Trophoblast cell (in vitro differentiated cells and primary cell): ENCODE measurements at regions not wholly inside any gene's neighbourhood (a gene's known extent, or its start where the extent isn't known, plus 50 kb on each side); places are given as distances from the start of the nearest gene placed in this dataset.

Source experiments
- DNase-seq, 2 donors: peaks; one replicate each; pipeline ENCODE4 v3.0.0-alpha.2; 2016
- H2AFZ ChIP-seq: 2 replicates; pipeline ENCODE4 v1.6.1; 2013; ENCODE audit warnings: low read length, moderate library complexity, mild to moderate bottlenecking; ENCODE audit not compliant: insufficient read depth, poor library complexity
- H2AK5ac ChIP-seq: 2 replicates; pipeline ENCODE4 v1.6.1; 2013; ENCODE audit warnings: mild to moderate bottlenecking, low read length
- H2BK120ac ChIP-seq: 2 replicates; pipeline ENCODE4 v1.6.1; 2013; ENCODE audit warnings: low read length, mild to moderate bottlenecking, moderate library complexity; ENCODE audit not compliant: insufficient read depth, poor library complexity
- H2BK12ac ChIP-seq: 2 replicates; pipeline ENCODE4 v1.6.1; 2013; ENCODE audit warnings: mild to moderate bottlenecking, low read length, moderate library complexity
- H2BK5ac ChIP-seq: 2 replicates; pipeline ENCODE4 v1.6.1; 2013; ENCODE audit warnings: low read length, low read depth, moderate library complexity, mild to moderate bottlenecking; ENCODE audit not compliant: poor library complexity
- H3K14ac ChIP-seq: 2 replicates; pipeline ENCODE4 v1.6.1; 2013; ENCODE audit warnings: mild to moderate bottlenecking, low read length
- H3K18ac ChIP-seq: 2 replicates; pipeline ENCODE4 v1.6.1; 2013; ENCODE audit warnings: mild to moderate bottlenecking, low read length
- H3K23ac ChIP-seq: 2 replicates; pipeline ENCODE4 v1.6.1; 2013; ENCODE audit warnings: low read length
- H3K27ac ChIP-seq: 2 replicates; pipeline ENCODE4 v1.5.1; 2013; ENCODE audit warnings: low read depth, mild to moderate bottlenecking, inconsistent platforms, low read length, moderate library complexity
- H3K27me3 ChIP-seq: 2 replicates; pipeline ENCODE4 v1.6.1; 2013; ENCODE audit warnings: inconsistent platforms, mild to moderate bottlenecking, low read length, moderate library complexity; ENCODE audit not compliant: insufficient read depth
- H3K36me3 ChIP-seq, 2 experiments: 1 replicate in 1 of 2; 2 replicates in 1 of 2; pipeline ENCODE4 v1.6.1; 2013; ENCODE audit warnings: low read length in 2 of 2, mild to moderate bottlenecking in 2 of 2, moderate library complexity in 1 of 2; ENCODE audit not compliant: insufficient read depth in 2 of 2, control insufficient read depth in 1 of 2
- H3K4ac ChIP-seq: 2 replicates; pipeline ENCODE4 v1.6.1; 2013; ENCODE audit warnings: low read depth, mild to moderate bottlenecking, low read length, moderate library complexity
- H3K4me1 ChIP-seq, 2 experiments: 1 replicate in 1 of 2; 2 replicates in 1 of 2; pipeline ENCODE4 v1.6.1; 2013; ENCODE audit warnings: low read length in 2 of 2, mild to moderate bottlenecking in 2 of 2, moderate library complexity in 1 of 2; ENCODE audit not compliant: insufficient read depth in 2 of 2, control insufficient read depth in 1 of 2
- H3K4me2 ChIP-seq: 2 replicates; pipeline ENCODE4 v1.6.1; 2013; ENCODE audit warnings: inconsistent platforms, mild to moderate bottlenecking, low read length, moderate library complexity
- H3K4me3 ChIP-seq: 2 replicates; pipeline ENCODE4 v1.5.1; 2013; ENCODE audit warnings: mild to moderate bottlenecking, low read depth, low read length, inconsistent platforms
- H3K79me1 ChIP-seq: one replicate; pipeline ENCODE4 v1.6.1; 2013; ENCODE audit warnings: low read length
- H3K79me2 ChIP-seq: 2 replicates; pipeline ENCODE4 v1.6.1; 2013; ENCODE audit warnings: low read length, mild to moderate bottlenecking; ENCODE audit not compliant: control insufficient read depth, insufficient read depth, poor library complexity
- H3K9ac ChIP-seq: 2 replicates; pipeline ENCODE4 v1.6.1; 2013; ENCODE audit warnings: mild to moderate bottlenecking, low read length
- H3K9me3 ChIP-seq: 2 replicates; pipeline ENCODE4 v1.6.1; 2013; ENCODE audit warnings: low read depth, mild to moderate bottlenecking, control low read depth, inconsistent platforms, low read length; ENCODE audit not compliant: insufficient read depth
- H4K12ac ChIP-seq: 2 replicates; pipeline ENCODE4 v1.6.1; 2013; ENCODE audit warnings: low read depth, mild to moderate bottlenecking, low read length, moderate library complexity
- H4K8ac ChIP-seq: 2 replicates; pipeline ENCODE4 v1.6.1; 2013; ENCODE audit warnings: low read depth, mild to moderate bottlenecking, low read length, moderate library complexity
- H4K91ac ChIP-seq: one replicate; pipeline ENCODE4 v1.6.1; 2013; ENCODE audit warnings: low read depth, mild to moderate bottlenecking, low read length, moderate library complexity
- WGBS: extraction: QIAGEN DNeasy Blood & Tissue Kit; methylation state at CpG from one replicate; pipeline ENCODE4 v1.1.7; 2013; ENCODE audit warnings: missing lambda C conversion rate; ENCODE audit not compliant: insufficient read length, insufficient coverage; ENCODE audit errors: extremely low coverage; 5-methylcytosine and 5-hydroxymethylcytosine counted together

- H4K8ac ChIP-seq, result no peak overlapping the region
- no peak overlapping the region for H2AFZ ChIP-seq
- H2BK12ac ChIP-seq, result no peak overlapping the region
- H3K27me3 ChIP-seq, result no peaks in the 10 kb centered on the region
- no peak for DNase-seq
- H3K4me2 ChIP-seq, result no peak overlapping the region
- H4K91ac ChIP-seq, result no peak overlapping the region
- no peak overlapping the region for H4K12ac ChIP-seq
- H3K27ac ChIP-seq, result no peak overlapping the region
- H3K9ac ChIP-seq, result no peak overlapping the region
- H3K36me3 ChIP-seq, result no peaks in the 10 kb centered on the region
- no peaks in the 10 kb centered on the region for H3K9me3 ChIP-seq
- H3K4me3 ChIP-seq, result no peak overlapping the region
- no peak overlapping the region for H2BK120ac ChIP-seq
- H3K79me2 ChIP-seq, result no peaks in the 10 kb centered on the region
- H3K4ac ChIP-seq, result no peak overlapping the region
- no peak overlapping the region for H2BK5ac ChIP-seq
- no peak overlapping the region for H3K14ac ChIP-seq
- H3K23ac ChIP-seq, result no peak overlapping the region
- no peak overlapping the region for H3K18ac ChIP-seq
- no peaks in the 10 kb centered on the region for H3K79me1 ChIP-seq
- H3K4me1 ChIP-seq, result no peaks in the 10 kb centered on the region
- H2AK5ac ChIP-seq, result no peak overlapping the region
Measured at GRCh38 chr9:78892769-78893168, 595.8 kb downstream of the PSAT1 start.

- Histone ChIP-seq H3K9ac (no peak overlapping the region), H3K27me3 (no peaks in the 10 kb centered on the region), H3K4ac (no peak overlapping the region), H3K27ac (no peak overlapping the region), H3K79me2 (no peaks in the 10 kb centered on the region), H2BK12ac (no peak overlapping the region), H2BK5ac (no peak overlapping the region), H4K8ac (no peak overlapping the region), H2BK120ac (no peak overlapping the region), H3K14ac (no peak overlapping the region), H3K4me3 (no peak overlapping the region), H3K79me1 (no peaks in the 10 kb centered on the region), H3K9me3 (no peaks in the 10 kb centered on the region), H3K4me1 (no peaks in the 10 kb centered on the region), H2AK5ac (no peak overlapping the region), H4K91ac (no peak overlapping the region), H3K4me2 (no peak overlapping the region), H4K12ac (no peak overlapping the region), H3K18ac (no peak overlapping the region), H2AFZ (no peak overlapping the region), H3K36me3 (no peaks in the 10 kb centered on the region), H3K23ac (no peak overlapping the region)
- no peak for DNase-seq
- no CpG with 5 or more reads among the region's 2 CpGs for WGBS
Measured at GRCh38 chr9:78893774-78894401, 597.0 kb downstream of the PSAT1 start.

GRCh38 chr9:78896479-78896878 lies 599.6 kb downstream of the PSAT1 start:
- WGBS, result no CpG with 5 or more reads among the region's 1 CpG
- no peak overlapping the region for H3K23ac ChIP-seq
- no peaks in the 10 kb centered on the region for H3K27me3 ChIP-seq
- H2BK12ac ChIP-seq, result no peak overlapping the region
- no peaks in the 10 kb centered on the region for H3K9me3 ChIP-seq
- no peaks in the 10 kb centered on the region for H3K36me3 ChIP-seq
- H2AK5ac ChIP-seq, result no peak overlapping the region
- no peak overlapping the region for H4K91ac ChIP-seq
- no peak for DNase-seq
- H3K18ac ChIP-seq, result no peak overlapping the region
- H2BK5ac ChIP-seq, result no peak overlapping the region
- H3K9ac ChIP-seq, result no peak overlapping the region
- H3K4me1 ChIP-seq, result no peaks in the 10 kb centered on the region
- no peak overlapping the region for H3K4me3 ChIP-seq
- no peaks in the 10 kb centered on the region for H3K79me1 ChIP-seq
- H2BK120ac ChIP-seq, result no peak overlapping the region
- no peak overlapping the region for H4K8ac ChIP-seq
- H2AFZ ChIP-seq, result no peak overlapping the region
- H3K4ac ChIP-seq, result no peak overlapping the region
- no peak overlapping the region for H3K14ac ChIP-seq
- H3K4me2 ChIP-seq, result no peak overlapping the region
- H3K27ac ChIP-seq, result no peak overlapping the region
- H4K12ac ChIP-seq, result no peak overlapping the region
- H3K79me2 ChIP-seq, result no peaks in the 10 kb centered on the region

- H2BK120ac ChIP-seq, result no peak overlapping the region
- no peak overlapping the region for H3K27ac ChIP-seq
- H3K79me1 ChIP-seq, result no peaks in the 10 kb centered on the region
- H4K8ac ChIP-seq, result no peak overlapping the region
- no CpG with 5 or more reads among the region's 1 CpG for WGBS
- DNase-seq, result no peak
- no peaks in the 10 kb centered on the region for H3K27me3 ChIP-seq
- H2BK5ac ChIP-seq, result no peak overlapping the region
- no peak overlapping the region for H4K91ac ChIP-seq
- no peaks in the 10 kb centered on the region for H3K4me1 ChIP-seq
- no peak overlapping the region for H3K4me3 ChIP-seq
- H4K12ac ChIP-seq, result no peak overlapping the region
- no peak overlapping the region for H2AFZ ChIP-seq
- no peaks in the 10 kb centered on the region for H3K9me3 ChIP-seq
- H3K4ac ChIP-seq, result no peak overlapping the region
- no peaks in the 10 kb centered on the region for H3K79me2 ChIP-seq
- no peak overlapping the region for H3K14ac ChIP-seq
- H2AK5ac ChIP-seq, result no peak overlapping the region
- H3K9ac ChIP-seq, result no peak overlapping the region
- no peak overlapping the region for H3K23ac ChIP-seq
- no peak overlapping the region for H3K4me2 ChIP-seq
- no peak overlapping the region for H2BK12ac ChIP-seq
- H3K18ac ChIP-seq, result no peak overlapping the region
- no peaks in the 10 kb centered on the region for H3K36me3 ChIP-seq
Measured at GRCh38 chr9:78898234-78898633, 601.3 kb downstream of the PSAT1 start.
